HG03521 (cell line): ENCODE measurements at regions not wholly inside any gene's neighbourhood (a gene's known extent, or its start where the extent isn't known, plus 50 kb on each side); places are given as distances from the start of the nearest gene placed in this dataset.

Source experiments
- ATAC-seq: cut with Tn5 transposase; IDR thresholded peaks from one replicate; pipeline ENCODE4 v1.9.1; 2021; ENCODE audit warnings: mild to moderate bottlenecking, moderate library complexity; ENCODE audit not compliant: unreplicated experiment

GRCh38 chr18:4858379-4859127, 338.5 kb downstream of the AKAIN1 start:
- ATAC-seq: no peak

- ATAC-seq: no peak
Observed at GRCh38 chr18:4854671-4855070, 342.4 kb downstream of the AKAIN1 start.

- ATAC-seq: no peak
Observed at GRCh38 chr18:4851301-4851976, 345.6 kb downstream of the AKAIN1 start.

- no peak for ATAC-seq
Observed at GRCh38 chr18:4847056-4847455, 350.0 kb downstream of the AKAIN1 start.

DNA sequence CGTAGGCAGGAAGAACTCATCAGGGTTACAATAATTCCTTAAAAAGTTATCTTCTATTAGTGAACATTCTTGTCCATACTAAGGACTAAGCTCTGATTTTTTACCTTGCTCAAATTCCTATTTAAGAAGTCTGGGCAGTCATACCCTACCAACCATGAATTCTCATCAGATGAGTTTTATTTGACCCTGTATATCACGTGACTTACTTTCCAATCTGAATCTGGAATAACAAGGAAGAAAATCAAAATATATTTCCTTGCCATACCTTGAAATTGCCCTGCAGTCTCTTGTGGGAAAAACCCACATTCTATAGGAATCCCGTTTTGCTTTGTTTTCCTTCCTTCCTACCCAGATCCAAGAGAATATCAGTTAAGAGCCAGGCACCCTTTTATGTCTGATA, 352.7 kb downstream of the AKAIN1 start:
- no peak for ATAC-seq

- no peak for ATAC-seq
Observed at GRCh38 chr18:4843771-4844170, 353.3 kb downstream of the AKAIN1 start.

DNA sequence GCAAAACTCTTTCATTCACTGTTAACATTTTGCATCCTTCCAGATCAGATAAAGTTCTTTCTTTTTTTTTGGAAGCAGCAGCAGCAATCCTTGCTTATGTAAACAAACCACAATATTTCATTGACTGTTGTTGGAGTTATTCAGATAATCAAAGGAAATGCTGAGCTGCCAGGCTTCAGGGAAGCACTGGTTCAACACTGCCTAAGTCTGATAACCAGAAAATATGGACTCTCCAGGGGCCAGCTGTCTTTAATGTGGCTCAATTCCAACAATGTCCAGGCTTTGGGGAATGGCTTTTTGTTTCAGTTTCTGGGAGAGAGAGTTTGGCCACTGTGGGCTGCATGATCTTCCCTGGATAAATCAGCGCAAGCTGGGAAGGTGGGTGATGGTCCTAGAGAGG, 354.3 kb downstream of the AKAIN1 start:
- ATAC-seq: no peak

GRCh38 chr18:4842287-4842686, 354.8 kb downstream of the AKAIN1 start:
- no peak for ATAC-seq

DNA sequence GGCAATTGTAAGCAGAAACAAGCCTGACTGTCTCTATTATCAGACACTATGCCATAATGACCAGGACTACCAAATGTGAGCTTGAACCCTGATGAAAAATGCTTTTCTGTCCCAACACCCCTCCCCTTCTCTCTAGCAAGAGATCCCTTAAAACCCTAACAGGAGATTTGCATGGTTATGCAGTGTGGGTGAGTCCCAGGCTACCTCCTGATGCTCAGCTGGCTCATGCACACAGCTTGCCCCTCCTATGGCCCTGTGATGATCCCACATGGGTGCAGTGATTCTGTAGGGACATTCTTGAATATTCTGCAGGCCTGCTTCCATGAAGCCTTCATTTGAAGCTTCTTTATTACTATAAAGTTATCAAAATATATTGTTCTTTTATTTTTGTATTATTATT, 357.4 kb downstream of the AKAIN1 start:
- ATAC-seq: no peak

- ATAC-seq: no peak
Observed at GRCh38 chr18:4836141-4836540, 360.9 kb downstream of the AKAIN1 start.

DNA sequence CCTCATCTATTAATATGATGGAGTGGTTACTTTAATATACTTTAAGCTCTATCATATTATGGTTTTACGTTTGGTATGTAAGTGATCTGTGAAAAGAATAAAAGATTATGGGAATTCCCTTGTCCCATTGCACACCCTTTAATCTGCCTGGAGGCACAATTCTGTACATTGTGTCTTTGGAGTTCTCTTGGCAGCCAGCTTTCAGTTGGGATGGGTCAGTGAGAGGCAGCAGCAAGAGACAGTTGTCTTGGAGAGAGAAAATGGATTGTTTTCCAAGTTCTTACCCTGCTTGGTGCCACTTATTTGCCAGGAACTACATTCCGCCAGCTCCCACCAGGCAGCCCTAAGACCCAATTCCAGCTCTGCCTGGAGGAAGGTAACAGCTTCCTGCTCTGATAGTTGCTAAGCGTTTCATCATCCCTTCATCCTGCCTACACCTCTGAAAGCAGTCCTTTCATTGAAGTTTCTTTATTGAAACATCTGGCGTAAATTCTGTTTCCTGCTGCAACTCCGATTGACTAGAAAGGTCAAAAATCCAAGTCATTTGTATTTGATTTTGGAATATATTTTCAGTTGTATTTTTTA, 365.2 kb downstream of the AKAIN1 start:
- no peak for ATAC-seq

DNA sequence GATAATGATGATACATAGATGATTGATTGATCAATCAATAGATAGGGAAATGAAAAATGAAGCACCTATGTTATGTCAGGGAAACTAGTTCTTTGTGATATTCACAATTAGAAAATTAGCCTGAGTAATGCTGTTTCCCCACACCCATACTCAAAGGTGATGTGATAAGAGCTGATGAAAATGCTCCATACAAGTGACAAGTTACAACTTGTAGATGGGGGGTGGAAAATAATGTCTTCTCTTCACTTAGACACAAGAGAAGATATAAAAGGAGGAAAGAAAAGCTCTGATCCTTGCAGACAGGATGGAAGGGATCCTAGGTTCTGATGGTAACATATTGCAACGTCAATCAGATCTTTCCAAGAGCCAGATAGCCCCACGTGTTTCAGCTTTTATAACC, 365.9 kb downstream of the AKAIN1 start:
- no peak for ATAC-seq

DNA sequence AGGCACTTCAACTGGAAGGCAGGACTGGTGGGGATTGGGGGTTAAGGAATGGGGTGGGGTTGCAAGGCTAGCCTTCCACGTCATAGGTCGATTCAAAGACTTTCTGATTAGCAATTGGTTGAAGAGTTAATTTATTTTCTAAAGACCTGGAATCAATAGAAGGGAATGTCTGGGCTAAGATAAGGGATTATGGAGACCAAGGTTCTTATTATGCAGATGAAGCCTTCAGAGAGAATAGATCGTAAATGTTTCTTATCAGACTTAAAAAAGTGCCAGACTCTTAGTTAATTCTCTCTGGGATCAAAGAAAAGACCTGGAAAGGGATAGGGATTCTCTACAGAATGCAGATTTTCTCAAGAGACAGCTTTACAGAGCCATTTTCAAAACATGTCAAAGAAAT, 368.0 kb upstream of the DLGAP1 start:
- ATAC-seq: no peak

DNA sequence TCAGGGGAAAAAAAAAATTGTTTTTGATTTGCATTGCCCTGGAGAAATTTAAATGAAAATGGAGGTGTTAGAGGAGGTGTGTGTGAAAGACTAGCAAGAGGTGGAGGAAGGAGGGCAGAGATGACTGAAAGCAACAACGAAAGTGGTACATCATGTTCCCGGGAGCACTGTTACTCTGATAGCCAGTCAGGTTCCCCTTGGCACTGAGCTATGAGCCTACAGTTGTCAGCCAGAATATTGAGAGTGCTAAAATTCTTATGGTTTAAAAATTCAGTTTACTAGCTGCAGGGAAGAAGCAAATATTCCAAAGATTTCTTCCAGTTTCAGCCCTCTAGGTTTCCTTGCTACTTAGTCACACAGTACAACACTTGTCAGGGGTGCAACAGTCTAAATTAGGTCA, 366.7 kb upstream of the DLGAP1 start:
- no peak for ATAC-seq

- ATAC-seq: no peak
Observed at GRCh38 chr18:4817665-4818064, 362.6 kb upstream of the DLGAP1 start.

DNA sequence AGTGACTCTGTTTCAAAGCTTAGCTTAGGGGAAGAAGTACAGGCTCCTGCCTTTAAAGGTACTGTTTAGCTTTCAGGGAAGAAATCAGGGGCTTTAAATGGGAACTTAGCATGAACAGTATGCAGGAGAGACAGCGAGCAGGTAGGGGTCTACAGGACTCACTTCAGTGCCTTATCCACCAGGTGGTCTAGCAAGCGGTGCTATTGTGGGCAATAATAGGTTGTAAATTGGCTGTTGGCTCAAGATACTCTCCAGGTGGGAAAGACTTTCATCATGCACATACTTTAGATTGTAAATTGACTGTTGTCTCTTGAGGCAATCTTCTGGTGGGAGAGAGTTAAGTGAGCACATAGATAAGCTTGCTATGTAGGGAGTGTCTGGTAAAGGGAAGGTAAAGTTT, 358.6 kb upstream of the DLGAP1 start:
- no peak for ATAC-seq

DNA sequence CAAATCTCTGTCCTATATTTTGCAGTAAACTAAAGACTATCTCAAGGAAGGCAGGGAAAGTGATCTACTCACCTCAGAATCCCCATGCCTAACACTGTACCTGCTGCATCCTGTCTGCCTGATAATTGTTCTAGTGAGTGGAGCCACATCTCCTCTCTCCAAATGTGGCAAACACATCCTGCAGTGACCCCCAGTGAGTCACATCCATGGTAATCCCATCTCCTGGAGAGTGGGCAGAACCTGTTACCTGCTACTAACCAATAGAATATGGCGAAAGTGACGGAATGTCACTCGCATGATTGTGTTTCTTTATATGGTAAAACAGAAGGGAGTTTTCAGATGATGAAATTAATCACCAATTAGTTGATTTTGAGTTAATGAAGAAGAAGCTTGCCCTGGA, 353.8 kb upstream of the DLGAP1 start:
- no peak for ATAC-seq

GRCh38 chr18:4807604-4808293, 352.6 kb upstream of the DLGAP1 start:
- no peak for ATAC-seq

DNA sequence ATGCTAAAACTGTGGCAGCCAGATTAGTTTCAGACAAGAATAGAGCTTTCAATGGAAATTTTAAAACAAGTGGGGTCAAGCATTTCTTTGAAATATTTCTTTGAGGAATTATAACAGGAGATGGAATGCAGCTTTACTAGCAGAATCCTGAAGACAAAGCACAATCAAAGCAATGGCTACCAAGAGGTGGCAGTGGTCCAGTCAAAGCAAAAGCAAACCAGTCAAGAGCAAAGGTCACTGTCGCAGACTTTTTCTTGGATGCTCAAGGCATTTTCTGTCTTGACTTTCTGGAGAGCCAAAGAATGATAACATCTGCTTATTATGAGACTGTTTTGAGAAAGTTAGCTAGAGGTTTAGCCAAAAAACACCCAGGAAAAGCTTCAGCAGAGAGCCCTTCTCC, 351.2 kb upstream of the DLGAP1 start:
- ATAC-seq: no peak

GRCh38 chr18:4802296-4802695, 347.2 kb upstream of the DLGAP1 start:
- ATAC-seq: no peak

DNA sequence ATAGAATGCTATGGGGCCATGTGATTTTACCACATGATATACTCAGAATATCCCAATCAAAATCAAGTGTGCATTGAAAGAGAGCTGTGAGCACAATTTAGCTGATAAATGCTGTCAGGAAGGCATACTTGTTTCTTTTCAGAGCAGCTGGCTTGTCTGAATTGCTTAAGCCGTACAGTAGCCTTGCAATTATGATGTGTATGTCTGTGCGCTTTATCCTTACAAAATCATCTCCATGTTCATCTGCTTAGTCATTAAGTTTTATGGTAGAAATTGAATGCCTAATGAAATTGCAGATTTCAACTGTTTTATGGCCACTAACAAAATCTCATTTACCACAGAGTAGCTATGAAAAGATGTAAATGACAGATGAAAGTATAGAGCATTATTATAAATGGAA, 346.0 kb upstream of the DLGAP1 start:
- ATAC-seq: no peak
